Astrocyte of the cerebellum (primary cell): ENCODE measurements at regions not wholly inside any gene's neighbourhood (a gene's known extent, or its start where the extent isn't known, plus 50 kb on each side); places are given as distances from the start of the nearest gene placed in this dataset.

Experiments
- DNase-seq: peaks from one replicate; pipeline ENCODE4 v3.0.0-alpha.2; 2011; ENCODE audit warnings: low read depth
- H3K4me3 ChIP-seq: 2 replicates; pipeline ENCODE4 v1.5.1; 2011; ENCODE audit warnings: mild to moderate bottlenecking, low read depth, low read length, moderate library complexity
- in situ Hi-C: cut with HindIII; loops from 2 replicates; pipeline ENCODE4 v1.10.0; 2017; ENCODE audit warnings: low sequenced_read_pairs
- TF ChIP-seq, protein P1 (sequence below): IDR thresholded peaks from 2 replicates; pipeline ENCODE4 v1.5.1; 2012; ENCODE audit warnings: low read length, low read depth, moderate library complexity, mild to moderate bottlenecking; ENCODE audit errors: missing control alignments

DNA sequence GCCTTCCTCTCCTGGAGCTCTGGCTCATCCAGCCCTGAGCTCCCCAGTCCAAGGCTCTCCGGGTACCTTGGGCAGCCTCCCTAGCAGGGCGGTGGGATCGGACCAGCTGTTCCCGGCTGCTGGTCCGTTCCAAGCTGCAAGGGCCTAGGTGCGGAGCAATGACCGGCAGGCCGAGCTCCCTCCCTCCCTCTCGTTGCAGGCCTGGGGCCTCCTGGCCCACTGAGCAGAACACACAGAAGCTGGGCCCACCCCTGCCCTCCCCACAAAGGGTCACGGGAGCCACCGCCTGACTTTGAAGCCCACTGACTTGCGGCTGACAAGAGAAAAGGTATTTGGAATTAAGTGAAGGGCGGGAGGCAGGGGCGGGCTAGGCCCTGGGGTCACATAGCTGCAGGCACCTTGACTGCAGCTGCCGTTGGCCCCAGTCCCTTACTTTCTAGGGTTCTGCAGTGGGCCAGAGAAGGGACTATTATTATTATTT lies 104.7 kb upstream of the IER5L start:
- TF ChIP-seq, protein P1, sequence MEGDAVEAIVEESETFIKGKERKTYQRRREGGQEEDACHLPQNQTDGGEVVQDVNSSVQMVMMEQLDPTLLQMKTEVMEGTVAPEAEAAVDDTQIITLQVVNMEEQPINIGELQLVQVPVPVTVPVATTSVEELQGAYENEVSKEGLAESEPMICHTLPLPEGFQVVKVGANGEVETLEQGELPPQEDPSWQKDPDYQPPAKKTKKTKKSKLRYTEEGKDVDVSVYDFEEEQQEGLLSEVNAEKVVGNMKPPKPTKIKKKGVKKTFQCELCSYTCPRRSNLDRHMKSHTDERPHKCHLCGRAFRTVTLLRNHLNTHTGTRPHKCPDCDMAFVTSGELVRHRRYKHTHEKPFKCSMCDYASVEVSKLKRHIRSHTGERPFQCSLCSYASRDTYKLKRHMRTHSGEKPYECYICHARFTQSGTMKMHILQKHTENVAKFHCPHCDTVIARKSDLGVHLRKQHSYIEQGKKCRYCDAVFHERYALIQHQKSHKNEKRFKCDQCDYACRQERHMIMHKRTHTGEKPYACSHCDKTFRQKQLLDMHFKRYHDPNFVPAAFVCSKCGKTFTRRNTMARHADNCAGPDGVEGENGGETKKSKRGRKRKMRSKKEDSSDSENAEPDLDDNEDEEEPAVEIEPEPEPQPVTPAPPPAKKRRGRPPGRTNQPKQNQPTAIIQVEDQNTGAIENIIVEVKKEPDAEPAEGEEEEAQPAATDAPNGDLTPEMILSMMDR, result no peak
- DNase-seq, result no peak
- in situ Hi-C loops, result loop anchor here (5.0 kb wide), 1 partner anchor 40 kb away; no protein-coding TSS in a partner anchor
- H3K4me3 ChIP-seq, result no peak overlapping the region

DNA sequence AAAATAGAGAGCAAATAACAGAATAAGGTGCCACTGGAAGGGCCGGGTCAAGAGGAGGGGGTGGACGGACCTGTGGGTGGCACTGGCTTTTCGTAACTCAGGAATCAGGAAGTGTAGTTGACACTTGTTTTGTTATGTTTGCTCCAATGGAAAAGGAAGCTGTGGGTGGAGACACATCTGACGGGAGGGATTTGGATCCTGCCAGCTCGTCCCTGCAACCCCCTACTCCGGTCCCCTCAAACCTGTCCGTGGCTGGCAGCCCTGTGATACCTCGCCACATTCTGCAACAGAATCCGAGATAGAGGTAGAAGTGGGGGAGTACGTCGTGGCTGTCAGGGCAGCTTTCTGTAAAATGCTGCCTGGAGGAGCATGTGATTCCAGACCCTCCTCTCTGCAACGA lies 104.2 kb upstream of the IER5L start:
- in situ Hi-C loops, result loop anchor here (5.0 kb wide), 1 partner anchor 40 kb away; no protein-coding TSS in a partner anchor
- no peak overlapping the region for H3K4me3 ChIP-seq
- TF ChIP-seq, protein P1, result no peak
- DNase-seq, result no peak

DNA sequence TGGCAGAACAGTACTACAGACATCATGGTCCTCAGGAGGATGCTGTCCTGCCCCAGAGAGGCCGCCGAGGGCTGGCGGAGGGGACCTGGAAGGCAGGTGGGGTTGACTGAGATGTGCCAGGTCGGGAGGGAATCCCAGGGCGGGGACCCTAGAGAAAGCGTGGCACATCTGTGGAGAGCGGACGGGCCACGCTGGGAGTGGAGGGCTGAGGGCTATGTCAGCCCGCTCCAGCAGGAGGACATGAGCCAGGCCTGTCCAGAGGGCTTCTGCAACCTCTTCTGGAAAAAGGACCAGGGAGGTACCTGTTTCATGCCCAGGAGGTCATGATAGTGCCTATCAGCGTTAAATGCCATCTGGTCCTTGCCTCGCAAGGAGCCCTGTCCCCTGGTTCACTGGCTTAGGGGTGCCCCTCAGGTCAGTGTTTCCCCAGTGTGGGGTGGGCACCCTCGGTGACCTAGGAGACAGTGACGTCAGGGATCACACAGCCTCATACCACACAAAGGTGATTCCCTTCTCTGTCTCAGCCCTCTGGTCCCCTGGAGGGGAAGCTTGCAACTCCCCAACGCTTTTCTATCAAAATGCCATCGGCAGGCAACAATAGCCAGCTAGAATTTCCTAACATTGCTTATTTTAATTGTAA lies 103.6 kb upstream of the IER5L start:
- DNase-seq, result no peak
- no peak overlapping the region for H3K4me3 ChIP-seq
- TF ChIP-seq, protein P1, result no peak
- in situ Hi-C loops, result loop anchor here (5.0 kb wide), 1 partner anchor 41 kb away; no protein-coding TSS in a partner anchor

DNA sequence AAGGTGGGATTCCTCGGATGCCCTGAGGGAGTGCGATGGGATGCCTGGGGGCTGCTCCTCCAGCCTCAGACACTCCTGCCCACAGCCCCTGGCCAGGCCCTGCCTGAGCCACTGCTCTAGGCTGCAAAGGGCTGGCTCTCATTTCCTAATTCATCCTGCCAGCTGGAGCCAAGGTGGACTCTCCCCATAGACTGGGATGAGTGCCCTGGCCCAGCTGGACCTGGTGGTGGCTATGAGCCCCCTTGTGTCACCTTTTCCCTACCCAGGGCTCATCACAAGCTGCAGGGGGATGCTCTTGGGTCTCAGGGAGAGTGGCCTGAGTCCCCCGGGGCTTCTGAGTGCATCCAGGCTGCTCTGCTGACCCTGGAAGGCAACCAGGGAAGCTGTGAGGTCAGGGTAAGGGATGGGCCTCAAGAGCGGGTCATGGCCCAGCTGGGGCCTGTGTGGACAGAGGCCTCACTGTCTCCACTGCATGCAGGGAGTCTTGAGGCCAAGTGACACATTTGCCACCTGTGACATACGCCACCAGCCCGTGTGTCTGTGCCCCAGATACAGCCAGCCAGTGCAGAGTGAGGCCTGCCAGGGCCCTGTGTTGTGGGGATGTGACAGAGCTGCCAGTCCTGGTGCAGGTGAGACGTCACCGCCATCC lies 102.7 kb upstream of the IER5L start:
- TF ChIP-seq, protein P1, result no peak
- no peak for DNase-seq
- in situ Hi-C loops, result loop anchor here (5.0 kb wide), 1 partner anchor 42 kb away; no protein-coding TSS in a partner anchor
- no peak overlapping the region for H3K4me3 ChIP-seq

DNA sequence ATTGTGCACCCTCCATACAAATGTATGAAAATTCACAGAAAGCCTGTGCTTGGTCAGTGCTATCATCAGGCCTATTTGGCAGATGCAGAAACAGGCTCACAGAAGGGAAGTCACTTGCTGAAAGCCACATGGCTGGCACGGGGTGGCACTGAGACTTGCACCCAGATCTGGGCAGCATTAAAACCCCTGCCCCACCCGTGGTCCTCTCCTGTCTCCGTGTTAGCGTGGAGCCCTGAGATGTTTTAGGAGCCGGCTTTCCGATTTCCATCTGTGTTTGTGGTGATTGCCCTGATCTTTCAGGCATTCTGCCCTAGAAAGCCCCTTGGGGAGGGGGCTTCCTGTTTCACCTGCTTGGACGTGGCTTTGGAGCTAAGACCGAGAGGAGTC lies 102.2 kb upstream of the IER5L start:
- TF ChIP-seq, protein P1, result no peak
- in situ Hi-C loops, result loop anchor here (5.0 kb wide), 1 partner anchor 42 kb away; no protein-coding TSS in a partner anchor
- H3K4me3 ChIP-seq, result no peak overlapping the region
- no peak for DNase-seq

DNA sequence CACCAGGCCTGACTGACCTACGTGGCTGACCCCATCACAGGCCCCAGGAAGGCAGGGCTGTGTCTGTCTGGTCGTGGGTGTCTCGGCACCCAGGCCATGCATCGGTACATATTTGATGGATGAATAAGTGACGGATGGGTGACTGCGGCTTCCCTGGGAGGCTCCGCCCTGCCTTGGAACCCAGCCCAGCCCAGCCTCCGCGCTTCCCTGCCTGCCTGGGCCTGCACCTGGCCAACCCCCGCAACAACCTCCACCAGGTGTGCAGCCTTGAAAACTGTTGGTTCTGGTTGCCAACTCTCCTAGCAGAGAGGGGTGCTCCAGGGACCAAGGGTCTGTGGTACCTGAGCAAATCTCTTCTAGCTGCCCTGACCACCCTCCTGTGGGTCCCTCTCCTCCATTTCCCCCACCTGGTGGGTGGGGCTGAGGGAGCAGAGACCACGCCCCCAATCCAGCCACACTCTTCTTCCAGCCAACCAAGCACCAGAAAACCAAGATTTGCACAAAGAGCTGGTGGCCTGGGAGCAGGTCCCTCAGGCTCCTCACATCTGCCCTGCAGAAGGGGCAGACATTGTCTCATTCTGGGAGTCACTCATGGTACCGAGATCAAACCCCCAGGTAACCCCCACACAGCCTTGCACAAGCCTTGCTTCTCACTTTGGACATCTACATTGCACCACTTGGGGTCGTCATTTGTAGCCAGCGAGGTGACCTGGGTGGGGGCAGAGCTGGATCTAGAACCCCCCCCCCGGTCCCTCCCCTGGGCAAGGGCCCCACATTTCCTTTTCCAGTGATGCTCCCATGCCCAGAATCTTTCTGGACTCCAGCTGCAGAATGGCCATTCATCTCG lies 100.6 kb upstream of the IER5L start:
- in situ Hi-C loops, result no loop called here
- no peak overlapping the region for H3K4me3 ChIP-seq
- TF ChIP-seq, protein P1, result no peak
- DNase-seq, result no peak
